Activated naive CD4-positive, alpha-beta T cell treated with anti-CD3 and anti-CD28 coated beads, Interleukin-2, amount 10 ng/mL, durations not matched to agents 7 days and 5 days (primary cell): ENCODE measurements at regions not wholly inside any gene's neighbourhood (a gene's known extent, or its start where the extent isn't known, plus 50 kb on each side); places are given as distances from the start of the nearest gene placed in this dataset.
"Not testable (repeated sequence)": the region's sequence is repeated elsewhere in the genome, so short reads cannot be mapped to it uniquely, and the experiment has no call there.

Source experiments
- CTCF ChIA-PET: fragments of 350-600 bp; sonication (Branson Sonifier 250); formaldehyde crosslinking; loops from one replicate; lab custom pipeline; 2021; ENCODE audit warnings: antibody characterized with exemption; lab: Charles Lee
- DNase-seq: peaks from one replicate; pipeline ENCODE4 v3.0.0-alpha.2; 2020
- H3K27ac Mint-ChIP-seq: one replicate; pipeline ENCODE4 v1.8.0; 2021; ENCODE audit warnings: mild to moderate bottlenecking, moderate library complexity, mixed read lengths
- H3K27me3 Mint-ChIP-seq: one replicate; pipeline ENCODE4 v1.8.0; 2021; ENCODE audit warnings: mild to moderate bottlenecking, mixed read lengths
- H3K36me3 Mint-ChIP-seq: one replicate; pipeline ENCODE4 v1.8.0; 2021; ENCODE audit warnings: mixed read lengths
- H3K4me1 Mint-ChIP-seq: one replicate; pipeline ENCODE4 v1.8.0; 2021; ENCODE audit warnings: mixed read lengths
- H3K4me3 Mint-ChIP-seq: one replicate; pipeline ENCODE4 v1.8.0; 2021; ENCODE audit warnings: mild to moderate bottlenecking, moderate library complexity, mixed read lengths
- H3K9me3 Mint-ChIP-seq: one replicate; pipeline ENCODE4 v1.8.0; 2021; ENCODE audit warnings: mixed read lengths

GRCh38 chr2:189308056-189308790 is 128.7 kb upstream of the COL5A2 start:
- peaks cover 6% of the 10 kb centered on the region for H3K36me3 Mint-ChIP-seq

DNA sequence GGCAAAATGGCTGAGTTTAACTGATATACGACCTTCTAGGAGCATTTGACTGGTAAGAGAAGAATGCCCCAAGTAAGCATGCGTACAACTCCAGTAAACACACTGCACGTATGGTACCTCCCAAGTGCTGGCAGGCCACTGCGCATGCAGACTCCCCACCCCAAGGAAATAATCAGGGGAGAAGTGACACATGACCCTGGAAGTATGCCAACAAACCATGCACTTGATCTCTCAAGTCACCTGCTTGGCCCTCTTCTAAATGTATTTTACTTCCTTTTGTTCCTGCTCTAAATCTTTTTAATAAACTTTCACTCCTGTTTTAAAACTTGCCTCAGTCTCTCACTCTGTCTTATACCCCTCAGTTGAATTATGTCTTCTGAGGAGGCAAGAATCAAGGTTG is 129.8 kb upstream of the COL5A2 start:
- Mint-ChIP-seq H3K27ac (no peak overlapping the region), H3K4me3 (no peak overlapping the region), H3K9me3 (peaks cover 3% of the 10 kb centered on the region), H3K27me3 (no peaks in the 10 kb centered on the region), H3K36me3 (no peaks in the 10 kb centered on the region), H3K4me1 (peaks cover 27% of the 10 kb centered on the region)
- DNase-seq, result no peak
- CTCF ChIA-PET, result no interaction called here

More at GRCh38 chr2:189308056-189308790, 128.7 kb upstream of the COL5A2 start:
- Mint-ChIP-seq H3K27me3 (no peaks in the 10 kb centered on the region), H3K9me3 (peaks cover 8% of the 10 kb centered on the region), H3K4me1 (peaks cover 32% of the 10 kb centered on the region), H3K4me3 (no peak overlapping the region), H3K27ac (no peak overlapping the region)
- CTCF ChIA-PET, result no interaction called here
- no peak for DNase-seq

- CTCF ChIA-PET, result interaction anchor here (1.1 to 1.5 kb wide), 3 partner anchors 17 to 24 kb away, joined by 3 to 4 read pairs (median 3); no protein-coding TSS in a partner anchor
- no peak for DNase-seq
- Mint-ChIP-seq H3K9me3 (no peaks in the 10 kb centered on the region), H3K27me3 (no peaks in the 10 kb centered on the region), H3K36me3 (no peaks in the 10 kb centered on the region), H3K4me3 (no peak overlapping the region), H3K27ac (no peak overlapping the region), H3K4me1 (peaks cover 17% of the 10 kb centered on the region)
Observed at GRCh38 chr2:189312211-189312610, 129.1 kb upstream of the WDR75 start.

DNA sequence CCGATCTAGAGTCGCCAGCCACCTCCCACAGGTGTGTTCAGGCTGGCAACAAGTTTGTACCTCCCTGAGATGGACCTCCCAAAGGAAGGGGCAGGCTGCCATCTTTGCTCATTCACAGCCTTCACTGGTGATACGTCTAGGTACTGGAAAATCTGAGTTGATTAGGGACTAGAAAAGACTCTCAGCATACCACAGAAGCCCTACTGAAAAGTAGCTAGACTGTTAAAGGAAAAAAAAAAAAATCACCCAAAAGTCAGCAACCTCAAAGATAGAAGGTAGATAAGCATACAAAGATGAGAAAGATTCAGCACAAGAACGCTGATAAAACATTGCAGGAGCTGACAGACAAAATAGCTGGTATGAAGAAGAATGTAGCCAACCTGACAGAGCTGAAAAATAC is 128.6 kb upstream of the WDR75 start:
- DNase-seq, result no peak
- Mint-ChIP-seq H3K4me3 (no peak overlapping the region), H3K9me3 (no peaks in the 10 kb centered on the region), H3K4me1 (peaks cover 17% of the 10 kb centered on the region), H3K27me3 (no peaks in the 10 kb centered on the region), H3K36me3 (no peaks in the 10 kb centered on the region), H3K27ac (no peak overlapping the region)
- CTCF ChIA-PET, result interaction anchor here (1.5 kb wide), 1 partner anchor 24 kb away, joined by 3 read pairs; no protein-coding TSS in a partner anchor

- no peak for DNase-seq
- peaks cover 6% of the 10 kb centered on the region for H3K4me1 Mint-ChIP-seq
- peaks cover 4% of the 10 kb centered on the region for H3K9me3 Mint-ChIP-seq
- no peak overlapping the region for H3K27ac Mint-ChIP-seq
- no peak overlapping the region for H3K4me3 Mint-ChIP-seq
- no peaks in the 10 kb centered on the region for H3K27me3 Mint-ChIP-seq
- CTCF ChIA-PET, result no interaction called here
- peaks cover 4% of the 10 kb centered on the region for H3K36me3 Mint-ChIP-seq
Observed at GRCh38 chr2:189318761-189319160, 122.5 kb upstream of the WDR75 start.

GRCh38 chr2:189319424-189319823 is 121.8 kb upstream of the WDR75 start:
- H3K27me3 Mint-ChIP-seq, CTCF ChIA-PET, H3K9me3 Mint-ChIP-seq, H3K27ac Mint-ChIP-seq, H3K36me3 Mint-ChIP-seq, DNase-seq, H3K4me3 Mint-ChIP-seq, H3K4me1 Mint-ChIP-seq: not testable (repeated sequence)

DNA sequence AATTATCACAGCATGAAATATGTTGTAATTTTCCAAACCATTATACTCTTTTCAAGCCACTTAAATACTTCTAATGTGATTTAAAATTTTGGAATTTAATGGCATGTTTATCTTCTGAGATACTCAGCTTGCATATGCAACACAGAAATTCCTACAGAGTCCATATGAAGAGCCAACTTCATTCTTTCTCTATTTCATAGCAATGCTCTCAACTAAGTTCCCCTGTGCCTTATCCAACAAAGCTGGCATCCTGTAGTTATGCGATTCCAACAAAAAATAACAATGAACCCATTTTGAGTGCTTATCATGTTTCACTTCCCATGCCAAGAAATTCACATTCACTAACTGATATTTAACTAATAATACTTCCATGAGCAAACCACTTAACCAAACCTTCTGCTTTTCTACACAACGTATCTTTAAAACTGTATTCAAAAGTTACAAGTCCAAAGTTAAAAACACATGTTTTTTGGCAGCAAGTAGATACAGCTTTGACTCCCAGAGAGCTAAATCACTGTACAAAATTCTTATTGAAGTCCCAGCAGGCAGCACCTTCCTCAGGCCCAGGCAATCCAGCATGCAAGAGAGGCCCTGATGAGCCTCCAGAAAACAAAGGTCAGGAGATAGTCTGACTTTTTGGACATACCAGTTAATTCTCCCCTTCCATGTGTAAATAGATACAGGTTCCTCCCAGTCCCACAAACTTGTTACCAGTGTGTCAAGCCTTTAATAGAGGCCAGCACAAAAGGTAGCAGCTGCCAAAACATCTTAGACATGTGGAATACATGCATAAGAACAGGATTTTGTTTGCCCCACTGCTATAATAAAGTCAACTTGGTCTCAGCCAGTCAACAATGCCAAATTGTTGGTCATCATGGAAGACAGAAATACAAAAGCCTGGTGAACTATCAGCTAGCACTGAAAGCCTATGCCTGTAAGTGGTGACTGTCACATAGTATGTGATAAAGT is 113.1 kb upstream of the WDR75 start:
- no peak for DNase-seq
- peaks cover 7% of the 10 kb centered on the region for H3K9me3 Mint-ChIP-seq
- H3K4me3 Mint-ChIP-seq, result no peak overlapping the region
- H3K27ac Mint-ChIP-seq, result no peak overlapping the region
- H3K4me1 Mint-ChIP-seq, result no peaks in the 10 kb centered on the region
- H3K36me3 Mint-ChIP-seq, result no peaks in the 10 kb centered on the region
- CTCF ChIA-PET, result no interaction called here
- H3K27me3 Mint-ChIP-seq, result no peaks in the 10 kb centered on the region

DNA sequence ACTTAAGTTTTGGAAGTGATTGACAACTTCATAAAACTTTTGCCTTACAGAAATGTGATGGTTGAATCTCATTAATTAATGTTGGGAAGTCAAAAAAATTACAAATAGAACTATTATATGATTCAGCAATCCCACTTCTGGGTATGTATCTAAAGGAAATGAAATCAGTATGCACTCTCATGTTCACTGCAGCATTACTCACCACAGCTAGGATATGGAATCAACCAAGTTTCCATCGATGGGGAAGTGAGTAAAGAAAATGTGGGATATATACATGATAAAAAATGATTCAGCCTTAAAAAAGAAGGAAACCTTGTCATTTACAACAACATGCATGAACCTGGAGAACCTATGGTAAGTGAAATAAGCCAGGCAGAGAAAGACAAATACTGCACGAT is 112.4 kb upstream of the WDR75 start:
- no peak overlapping the region for H3K4me3 Mint-ChIP-seq
- peaks cover 7% of the 10 kb centered on the region for H3K9me3 Mint-ChIP-seq

DNA sequence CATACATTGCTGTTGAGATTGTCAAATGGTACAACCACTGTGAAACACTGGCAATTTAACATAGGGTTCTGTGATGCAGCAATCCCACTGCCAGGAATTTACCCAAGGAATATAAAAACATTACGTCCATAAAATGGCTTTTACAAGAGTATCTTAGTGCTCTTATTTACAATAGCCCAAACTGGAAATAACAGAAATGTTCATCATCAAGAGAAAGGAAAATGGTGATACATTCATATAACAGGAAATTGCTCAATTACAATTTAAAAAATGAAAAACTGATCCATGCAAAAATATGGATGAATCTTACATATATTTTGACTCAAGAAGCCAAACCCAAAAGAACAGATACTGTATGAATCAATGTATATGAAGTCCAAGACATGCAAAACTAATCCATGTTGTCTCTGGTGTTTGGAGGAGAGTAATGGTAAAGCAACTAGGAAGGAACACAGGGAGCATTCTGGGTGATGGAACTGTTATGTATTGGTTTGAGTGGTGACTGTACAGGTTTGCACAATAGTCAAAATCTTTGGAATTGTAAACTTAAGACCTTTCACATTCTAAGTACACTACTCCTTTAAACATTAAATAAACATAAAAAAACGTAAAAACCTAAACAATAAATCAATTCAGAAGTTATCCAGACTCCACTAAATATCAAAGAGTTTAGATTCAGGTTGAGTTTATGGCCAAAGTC is 104.8 kb upstream of the WDR75 start:
- no peak overlapping the region for H3K27ac Mint-ChIP-seq
- no peaks in the 10 kb centered on the region for H3K4me1 Mint-ChIP-seq
- no peak for DNase-seq
- H3K4me3 Mint-ChIP-seq, result no peak overlapping the region
- peaks cover 3% of the 10 kb centered on the region for H3K36me3 Mint-ChIP-seq
- peaks cover 23% of the 10 kb centered on the region for H3K9me3 Mint-ChIP-seq
- CTCF ChIA-PET, result no interaction called here
- H3K27me3 Mint-ChIP-seq, result no peaks in the 10 kb centered on the region

More for the DNA sequence above, 112.4 kb upstream of the WDR75 start:
- no peak overlapping the region for H3K27ac Mint-ChIP-seq
- no peak for DNase-seq
- H3K27me3 Mint-ChIP-seq, result no peaks in the 10 kb centered on the region
- CTCF ChIA-PET, result no interaction called here
- H3K4me1 Mint-ChIP-seq, result no peaks in the 10 kb centered on the region
- peaks cover 3% of the 10 kb centered on the region for H3K36me3 Mint-ChIP-seq

DNA sequence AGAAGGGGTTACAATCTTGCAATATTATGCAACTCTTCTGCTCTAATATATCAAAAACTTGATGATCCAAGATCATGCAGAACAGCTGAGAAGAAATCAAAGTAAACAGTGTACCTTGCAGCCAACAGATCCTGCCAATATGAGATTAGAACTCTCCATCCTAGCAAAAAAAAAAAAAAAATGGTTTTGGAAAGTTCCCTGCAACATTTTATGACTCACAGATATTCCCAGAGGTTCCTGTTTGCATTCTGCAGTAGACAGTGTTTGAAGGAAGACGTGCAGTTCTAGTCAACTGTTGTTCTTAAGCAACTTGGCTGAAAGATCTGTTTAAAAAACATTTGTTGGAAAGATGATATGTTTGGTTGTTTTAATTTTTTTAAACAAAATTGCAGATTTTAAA is 103.6 kb upstream of the WDR75 start:
- Mint-ChIP-seq H3K9me3 (peaks cover 21% of the 10 kb centered on the region), H3K27me3 (no peaks in the 10 kb centered on the region), H3K36me3 (peaks cover 3% of the 10 kb centered on the region), H3K4me3 (no peak overlapping the region), H3K27ac (no peak overlapping the region), H3K4me1 (no peaks in the 10 kb centered on the region)
- no peak for DNase-seq
- CTCF ChIA-PET, result interaction anchor here (0.7 kb wide), 1 partner anchor 162 kb away, joined by 5 read pairs; no protein-coding TSS in a partner anchor

DNA sequence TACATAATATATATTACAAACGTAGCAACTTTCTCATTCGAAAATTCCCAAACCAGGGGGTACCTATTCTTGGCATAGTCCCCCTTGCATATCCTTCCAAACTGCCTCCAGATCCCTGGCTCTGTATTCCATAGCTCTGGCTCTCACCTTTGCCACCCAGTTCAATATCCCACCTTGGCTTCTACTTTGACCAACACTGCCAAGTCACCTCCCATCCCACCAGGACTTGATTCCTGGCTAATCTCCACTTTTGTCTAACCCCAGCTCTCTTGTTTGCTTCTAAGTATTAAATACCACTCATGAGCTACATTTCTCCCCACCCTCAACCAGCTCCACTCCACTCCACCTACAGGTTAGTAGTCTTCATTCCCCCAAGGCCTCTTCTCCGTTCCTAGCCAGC is 103.2 kb upstream of the WDR75 start:
- Mint-ChIP-seq H3K4me1 (no peaks in the 10 kb centered on the region), H3K9me3 (peaks cover 21% of the 10 kb centered on the region), H3K36me3 (peaks cover 3% of the 10 kb centered on the region), H3K27me3 (no peaks in the 10 kb centered on the region), H3K27ac (no peak overlapping the region), H3K4me3 (no peak overlapping the region)
- CTCF ChIA-PET, result no interaction called here
- DNase-seq, result no peak

DNA sequence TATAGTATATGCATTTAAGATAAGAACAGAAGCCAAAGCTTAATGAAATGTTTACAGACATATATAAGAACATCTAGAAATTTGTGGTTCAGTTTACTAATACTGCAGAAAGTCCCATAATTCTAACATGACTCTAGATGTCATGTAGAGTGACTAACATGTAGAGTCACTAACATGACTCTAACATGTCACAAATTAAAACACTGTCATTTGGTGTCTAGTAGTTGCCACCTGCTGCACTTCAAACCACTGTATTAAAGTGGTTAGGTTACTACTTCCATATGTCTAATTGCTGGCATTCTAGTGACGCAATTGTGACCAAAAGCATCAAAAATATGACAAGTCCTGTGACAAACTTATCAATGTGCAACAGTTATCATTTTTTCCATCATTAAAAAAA is 100.2 kb upstream of the WDR75 start:
- CTCF ChIA-PET, result no interaction called here

GRCh38 chr2:189344043-189344442 is 97.2 kb upstream of the WDR75 start:
- Mint-ChIP-seq H3K4me1 (peaks cover 16% of the 10 kb centered on the region), H3K36me3 (no peaks in the 10 kb centered on the region)

More for the DNA sequence above, 100.2 kb upstream of the WDR75 start:
- no peak for DNase-seq
- Mint-ChIP-seq H3K27ac (no peak overlapping the region), H3K36me3 (no peaks in the 10 kb centered on the region), H3K4me3 (no peak overlapping the region), H3K4me1 (no peaks in the 10 kb centered on the region), H3K27me3 (no peaks in the 10 kb centered on the region), H3K9me3 (peaks cover 21% of the 10 kb centered on the region)

GRCh38 chr2:189347540-189347939 is 93.7 kb upstream of the WDR75 start:
- CTCF ChIA-PET, result no interaction called here
- no peaks in the 10 kb centered on the region for H3K36me3 Mint-ChIP-seq
- no peaks in the 10 kb centered on the region for H3K9me3 Mint-ChIP-seq
- no peak overlapping the region for H3K4me3 Mint-ChIP-seq
- H3K27me3 Mint-ChIP-seq, result no peaks in the 10 kb centered on the region
- peaks cover 16% of the 10 kb centered on the region for H3K4me1 Mint-ChIP-seq
- no peak for DNase-seq
- H3K27ac Mint-ChIP-seq, result no peak overlapping the region

More at GRCh38 chr2:189344043-189344442, 97.2 kb upstream of the WDR75 start:
- Mint-ChIP-seq H3K27me3 (no peaks in the 10 kb centered on the region), H3K27ac (no peak overlapping the region), H3K9me3 (peaks cover 7% of the 10 kb centered on the region), H3K4me3 (no peak overlapping the region)
- no peak for DNase-seq
- CTCF ChIA-PET, result interaction anchor here (1.0 kb wide), 1 partner anchor 46 kb away, joined by 3 read pairs; no protein-coding TSS in a partner anchor
